Activated naive CD4-positive, alpha-beta T cell treated with Interleukin-2 at 50 U/mL for 16 hours (primary cell): ENCODE measurements at regions not wholly inside any gene's neighbourhood (a gene's known extent, or its start where the extent isn't known, plus 50 kb on each side); places are given as distances from the start of the nearest gene placed in this dataset.

Source experiments
- DNase-seq: peaks from one replicate; pipeline ENCODE4 v3.0.0-alpha.2; 2020

DNA sequence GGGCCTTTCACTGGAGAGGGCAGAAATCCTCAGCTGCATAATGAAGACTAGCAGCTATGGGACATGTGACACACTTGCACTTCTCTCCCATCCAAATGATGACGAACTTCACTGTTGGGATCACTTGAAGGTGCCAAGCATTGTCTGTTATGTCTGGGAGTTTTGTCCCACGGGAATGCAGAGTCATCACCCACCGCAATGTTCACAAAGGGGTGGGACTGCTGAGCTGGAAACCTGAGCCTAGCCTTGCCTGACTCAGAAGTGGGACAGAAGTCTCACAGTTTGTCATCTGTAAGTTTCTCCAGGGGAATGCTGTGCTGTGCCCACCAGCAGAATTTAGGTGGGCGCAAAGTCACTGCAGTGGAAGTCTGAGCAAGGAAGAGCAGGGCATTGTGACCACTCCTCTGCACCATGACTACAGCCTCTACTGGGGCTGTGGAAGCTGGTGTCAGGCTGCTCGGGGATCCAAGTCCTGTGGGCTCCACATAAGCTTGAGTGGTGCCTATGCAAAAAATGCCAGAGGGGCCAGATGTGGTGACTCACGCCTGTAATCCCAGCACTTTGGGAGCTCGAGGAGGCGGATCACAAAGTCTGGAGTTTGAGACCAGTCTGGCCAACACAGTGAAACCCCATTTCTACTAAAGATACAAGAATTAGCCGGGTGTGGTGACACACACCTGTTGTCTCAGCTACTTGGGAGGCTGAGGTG lies 472.0 kb upstream of the CNTNAP2 start:
- DNase-seq: no peak

DNA sequence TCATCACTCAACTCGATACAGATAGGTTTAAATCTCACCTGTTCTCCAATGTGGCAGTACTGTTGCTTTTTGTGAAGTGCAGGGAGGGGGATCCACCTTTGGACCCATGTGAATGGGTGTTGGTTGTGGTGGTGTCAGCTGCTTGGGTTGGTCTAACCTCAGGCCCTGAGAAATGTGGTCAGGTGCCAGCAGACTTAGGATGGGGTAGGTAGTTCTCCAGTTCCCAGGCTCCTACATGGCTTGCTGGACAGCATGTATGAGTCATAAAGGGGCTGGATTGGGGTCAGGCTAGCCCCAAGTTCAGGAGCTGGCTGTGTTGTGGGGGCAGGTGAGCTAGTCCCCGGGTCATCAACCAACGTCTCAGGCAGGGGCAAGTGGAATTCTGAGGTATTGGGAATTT lies 472.6 kb upstream of the CNTNAP2 start:
- DNase-seq: no peak

DNA sequence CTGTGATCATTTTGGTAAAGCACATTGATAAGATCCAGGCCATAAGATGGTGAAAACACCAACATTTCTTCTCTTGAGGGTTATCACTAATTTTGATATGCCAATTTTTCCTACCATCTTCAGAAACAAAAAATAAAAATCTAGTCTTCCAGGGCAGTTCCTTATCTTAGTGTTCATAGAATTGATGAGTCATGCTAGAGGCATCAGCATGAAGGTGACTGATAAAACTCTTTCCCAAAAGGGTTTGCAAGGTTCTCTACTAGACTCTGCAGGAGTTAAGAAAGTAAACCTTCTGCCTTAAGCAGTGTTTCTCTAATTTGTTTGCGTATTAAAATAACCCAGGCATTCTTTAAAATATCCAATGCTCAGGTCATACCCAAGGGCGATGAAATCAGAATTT lies 483.1 kb upstream of the CNTNAP2 start:
- no peak for DNase-seq

DNA sequence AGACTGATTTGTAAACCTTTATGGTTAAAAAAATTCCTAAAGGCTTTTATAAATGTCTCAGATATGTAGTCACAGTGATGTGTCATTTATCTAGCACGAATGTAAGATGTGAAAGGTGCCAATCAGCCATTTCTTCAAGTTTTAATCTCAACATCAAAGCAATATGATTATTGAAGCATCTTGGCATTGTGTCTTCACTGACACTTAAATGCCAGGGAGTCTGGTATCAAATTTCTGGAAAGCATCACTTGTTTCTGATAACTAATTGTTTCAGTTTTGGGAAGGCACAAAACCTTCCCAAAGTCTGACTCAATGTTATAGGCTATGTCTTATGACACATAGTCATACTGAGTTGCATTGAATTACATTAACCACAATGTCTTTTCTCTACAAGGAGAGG lies 492.0 kb upstream of the CNTNAP2 start:
- DNase-seq: no peak

DNA sequence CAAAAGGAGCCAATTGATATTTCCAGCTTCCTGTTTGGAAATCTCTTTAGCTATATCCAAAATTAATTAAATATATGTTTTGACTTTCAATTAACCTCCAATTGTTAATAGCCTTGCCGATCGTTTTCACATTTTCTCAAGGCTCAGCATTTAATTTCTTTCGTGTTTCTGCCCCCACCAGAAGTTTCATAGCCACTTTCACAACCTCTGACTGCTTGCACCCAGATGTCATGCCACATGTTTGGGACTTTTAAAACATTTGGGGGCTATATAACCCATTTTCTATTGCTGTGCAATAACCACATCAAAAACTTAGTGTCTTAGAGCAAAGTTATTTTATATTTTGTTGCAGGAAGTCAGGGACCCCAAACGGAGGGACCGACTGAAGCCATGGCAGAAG lies 510.6 kb upstream of the CNTNAP2 start:
- DNase-seq: no peak

DNA sequence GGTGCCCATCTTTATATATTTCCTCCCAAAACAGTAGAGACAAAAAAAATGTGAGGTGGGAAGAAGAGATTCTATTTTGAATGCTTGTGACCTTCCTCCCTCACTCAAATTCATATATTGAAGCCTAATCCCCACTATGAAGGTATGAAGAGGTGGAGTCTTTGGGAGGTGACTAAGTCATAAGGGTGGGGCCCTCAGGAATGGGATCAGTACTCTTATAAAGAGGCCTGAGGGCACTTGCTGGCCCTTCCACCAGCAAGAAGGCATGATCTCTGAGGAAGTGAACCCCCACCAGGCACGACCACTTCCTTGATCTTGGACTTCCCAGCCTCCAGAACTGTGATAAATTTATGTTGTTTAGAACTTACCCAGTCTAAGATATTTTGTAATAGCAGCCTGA lies 517.2 kb upstream of the CNTNAP2 start:
- no peak for DNase-seq

DNA sequence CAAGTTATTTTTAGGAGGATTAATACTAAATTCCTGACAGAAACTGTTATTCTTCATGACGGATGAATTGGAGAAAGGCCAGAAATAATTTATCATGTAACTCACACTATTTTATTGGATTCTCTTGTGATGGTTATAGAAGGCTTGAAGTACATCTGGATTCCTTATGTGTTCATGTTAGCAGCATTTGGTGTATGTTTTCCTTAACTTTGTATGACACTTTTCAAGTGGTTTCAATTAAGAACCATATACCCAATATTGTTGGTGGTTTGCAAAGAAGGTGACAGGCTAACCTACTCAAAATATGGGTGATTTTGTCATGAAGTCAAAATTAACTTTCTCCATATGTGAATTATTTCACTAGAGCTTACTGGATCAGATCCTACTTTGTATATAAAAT lies 532.2 kb upstream of the CNTNAP2 start:
- DNase-seq: no peak

DNA sequence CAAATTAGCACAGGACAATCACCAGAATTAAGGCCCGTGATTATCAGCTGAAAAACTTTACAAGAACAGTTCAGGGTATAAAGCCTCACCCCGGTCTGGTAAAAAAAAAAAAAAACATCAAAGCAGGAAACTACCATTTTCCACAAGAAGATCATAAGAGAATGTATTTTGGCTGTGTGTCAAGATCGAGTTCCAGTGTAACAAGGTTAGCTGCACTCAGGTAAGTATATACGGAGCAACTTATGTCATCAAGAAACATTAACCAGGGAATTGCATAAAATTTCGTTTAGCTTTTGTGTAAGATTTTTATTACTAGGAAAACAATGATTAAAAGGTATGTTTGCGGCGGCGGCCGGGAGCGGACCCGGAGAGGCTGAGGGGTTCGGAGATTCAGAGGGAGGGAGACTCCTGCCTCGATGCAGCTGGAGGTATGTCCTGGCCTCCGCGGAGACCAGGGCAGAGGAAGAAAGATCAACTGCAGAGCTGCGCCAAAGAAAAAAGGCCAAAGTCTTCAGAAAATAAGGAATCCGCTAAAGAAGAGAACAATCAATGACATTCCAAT lies 533.8 kb upstream of the CNTNAP2 start:
- no peak for DNase-seq

DNA sequence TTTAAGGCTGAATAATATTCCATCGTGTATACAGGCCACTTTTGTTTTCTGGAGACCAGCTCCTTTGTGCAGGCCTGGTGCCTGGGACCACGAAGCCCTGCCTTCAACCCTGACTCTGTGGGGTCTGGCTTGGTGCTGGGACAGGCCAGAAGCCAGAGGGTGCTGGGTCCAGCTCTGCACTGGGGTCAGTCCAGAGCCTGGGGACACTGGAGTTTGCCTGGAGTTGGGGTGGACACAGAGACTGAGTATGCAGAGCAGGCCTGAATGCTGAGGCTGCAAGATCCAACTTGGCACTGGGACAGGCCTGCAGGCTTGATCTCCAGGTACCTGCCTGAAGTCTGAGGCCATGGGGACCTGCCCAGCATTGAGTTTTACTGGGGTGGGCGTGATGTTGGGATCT lies 558.8 kb upstream of the CNTNAP2 start:
- no peak for DNase-seq

DNA sequence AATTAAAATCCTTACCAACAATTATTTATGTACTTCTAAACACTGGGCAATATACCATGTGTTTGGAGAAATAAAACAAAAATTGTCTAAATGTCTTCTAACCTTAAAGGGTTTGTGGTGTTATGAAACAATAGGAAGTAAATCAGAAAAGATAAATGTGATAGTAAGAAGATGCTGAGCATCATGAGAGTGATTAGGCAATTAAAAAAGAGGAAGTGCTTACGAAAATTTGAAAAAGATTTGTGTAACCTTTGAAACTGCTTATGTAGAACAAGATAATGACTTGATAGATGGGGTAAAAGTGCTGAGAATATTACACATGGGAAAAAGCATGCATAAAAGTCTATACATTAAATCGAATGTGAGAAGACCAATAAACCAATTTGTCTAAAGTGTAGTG lies 573.4 kb upstream of the CNTNAP2 start:
- DNase-seq: no peak

DNA sequence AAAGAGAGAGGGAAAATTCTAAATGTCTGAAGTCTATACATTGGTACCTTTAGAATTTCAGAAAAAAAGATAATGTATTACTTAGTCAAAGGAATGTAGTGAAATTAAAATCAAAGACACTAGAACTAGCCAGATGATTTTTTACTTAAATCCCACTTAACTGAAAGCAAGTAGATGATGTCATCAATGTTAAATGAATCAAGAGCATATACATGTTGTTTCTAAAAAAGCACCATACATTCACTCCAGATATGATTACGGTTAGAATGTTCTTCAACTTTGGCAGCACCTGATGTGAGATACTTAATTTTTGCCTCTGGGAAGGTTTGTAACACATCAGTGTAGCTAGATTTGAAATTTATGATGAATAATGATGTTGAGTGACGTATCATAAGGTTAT lies 576.7 kb upstream of the CNTNAP2 start:
- no peak for DNase-seq

DNA sequence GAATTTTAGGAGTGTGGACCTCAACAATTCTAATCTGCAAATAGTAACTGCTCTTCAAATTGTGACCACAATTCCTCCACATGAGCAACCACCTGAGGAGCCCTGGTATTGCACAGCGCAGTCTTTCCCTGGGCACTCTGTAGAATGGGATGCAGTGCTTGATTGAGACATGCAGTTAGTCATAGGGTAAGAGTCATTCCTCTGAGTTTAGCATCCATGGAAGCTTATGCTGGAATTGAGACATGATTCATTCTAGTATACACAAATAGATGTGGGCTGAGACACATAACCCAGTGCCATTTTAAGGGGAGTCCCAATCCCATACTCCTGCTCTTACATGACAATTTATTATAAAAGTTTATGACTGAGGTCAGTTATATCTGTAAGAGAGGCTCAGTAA lies 582.3 kb upstream of the CNTNAP2 start:
- no peak for DNase-seq

DNA sequence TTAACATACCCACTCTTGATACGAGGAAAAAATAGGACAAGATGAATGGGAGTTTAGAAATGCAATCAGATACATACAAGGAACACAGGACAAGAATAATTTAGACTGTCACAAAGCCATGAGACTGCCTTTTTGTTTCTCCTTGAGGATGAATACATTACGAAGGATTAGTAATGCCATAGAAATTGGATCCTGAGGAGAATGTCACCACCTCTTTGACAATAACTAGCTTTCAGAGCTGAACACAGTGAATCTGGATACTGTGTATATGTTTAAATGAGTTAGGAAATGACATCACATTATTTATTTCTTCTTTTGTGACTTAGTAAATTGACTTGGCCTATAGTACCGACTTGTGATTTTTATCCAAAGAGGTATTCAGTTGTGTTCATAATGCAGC lies 596.3 kb upstream of the CNTNAP2 start:
- DNase-seq: no peak

DNA sequence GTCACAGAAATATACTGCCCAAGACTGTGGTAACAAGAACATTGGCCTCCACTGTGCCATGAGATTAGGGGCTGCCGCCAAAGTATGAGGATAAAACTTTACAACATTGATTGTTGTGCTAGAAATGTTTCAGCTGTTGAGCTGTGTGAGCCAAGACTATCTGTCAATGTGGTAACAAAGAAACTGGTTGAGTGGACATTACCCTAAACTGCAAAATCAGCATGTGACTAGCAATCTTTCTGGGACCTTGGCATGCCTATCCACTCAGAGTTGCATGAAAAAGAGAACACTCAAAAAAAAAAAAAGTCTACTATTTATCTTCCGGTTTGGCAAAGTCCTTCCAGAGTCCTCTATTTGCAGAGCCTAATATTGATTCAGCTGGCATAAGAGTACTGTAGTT lies 605.6 kb upstream of the CNTNAP2 start:
- no peak for DNase-seq

DNA sequence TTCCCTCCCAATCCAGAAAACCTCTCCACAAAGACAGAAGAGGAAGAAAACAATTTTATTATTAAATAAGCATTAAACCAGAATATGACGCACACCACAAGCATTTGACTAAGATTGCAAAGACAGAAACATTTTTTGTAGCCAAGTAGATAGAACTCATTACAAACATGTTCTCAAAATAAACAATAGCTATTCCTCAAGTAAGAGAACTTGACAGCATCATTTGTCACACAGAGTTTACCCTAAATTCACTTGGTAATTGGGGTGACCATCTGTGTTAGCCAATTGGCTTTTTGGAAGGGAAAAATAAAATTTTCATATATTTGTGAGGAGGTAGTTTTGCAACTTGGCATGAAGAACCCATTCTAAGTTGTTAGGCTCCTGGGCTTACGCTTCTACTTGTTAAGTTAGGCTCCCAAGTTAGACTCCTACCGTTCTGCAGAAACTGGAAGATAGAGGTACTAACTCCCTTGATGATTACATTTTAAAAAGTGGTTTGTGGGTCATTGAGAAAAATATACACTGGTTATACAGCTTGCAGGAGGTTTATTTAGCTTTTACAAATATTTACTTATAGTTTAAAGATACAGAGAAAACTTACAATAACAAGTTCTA lies 618.6 kb upstream of the CNTNAP2 start:
- no peak for DNase-seq

DNA sequence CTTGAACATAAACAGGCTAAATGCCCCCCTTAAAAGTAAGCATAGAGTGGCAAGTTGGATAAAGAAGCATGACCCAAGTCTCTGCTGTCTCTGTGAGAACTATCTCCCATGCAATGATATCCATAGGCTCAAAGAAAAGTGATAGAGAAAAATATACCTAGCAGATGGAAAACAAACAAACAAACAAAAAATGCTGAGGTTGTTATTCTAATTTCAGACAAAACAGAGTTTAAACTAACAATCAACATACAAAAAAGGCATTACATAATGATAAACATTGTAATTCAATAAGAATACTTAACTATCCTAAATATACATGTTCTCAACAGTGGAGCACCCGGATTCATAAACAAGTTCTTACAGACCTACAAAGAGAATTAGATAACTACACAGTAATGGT lies 626.2 kb upstream of the CNTNAP2 start:
- no peak for DNase-seq

DNA sequence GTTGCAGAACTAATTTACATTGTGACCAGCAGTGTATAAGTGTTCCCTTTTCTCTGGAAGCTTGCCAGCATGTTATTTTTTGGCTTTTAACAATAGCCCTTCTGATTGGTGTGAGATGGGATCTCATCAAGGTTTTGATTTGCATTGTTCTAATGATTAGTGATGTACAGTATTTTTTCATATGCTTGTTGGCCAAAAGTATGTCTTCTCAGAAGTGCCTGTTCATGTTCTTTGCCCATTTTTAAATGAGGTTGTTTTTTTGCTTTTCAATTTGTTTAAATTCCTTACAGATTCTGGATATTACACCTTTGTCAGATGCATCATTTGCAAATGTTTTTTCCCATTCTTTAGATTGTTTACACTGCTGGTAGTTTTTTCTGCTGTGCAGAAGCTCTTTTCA lies 627.0 kb upstream of the CNTNAP2 start:
- no peak for DNase-seq

DNA sequence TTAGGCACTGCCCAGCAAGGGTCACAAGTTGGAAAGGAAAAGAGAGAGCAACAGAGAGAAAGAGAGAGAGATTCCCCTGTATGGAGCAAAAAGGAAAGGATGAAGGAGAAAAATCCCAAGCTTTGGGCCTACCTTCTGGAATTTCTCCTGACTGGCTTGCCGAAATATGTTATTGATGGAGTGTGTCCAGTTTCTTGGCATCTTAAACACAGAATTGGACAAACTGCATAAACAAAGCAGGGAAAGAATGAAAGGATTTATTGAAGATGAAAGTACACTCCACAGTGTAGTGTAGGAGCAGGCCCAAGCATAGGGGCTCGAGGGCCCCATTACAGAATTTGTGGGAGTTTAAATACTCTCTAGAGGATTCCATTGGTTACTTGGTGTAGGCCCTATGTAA lies 627.8 kb upstream of the CNTNAP2 start:
- no peak for DNase-seq

DNA sequence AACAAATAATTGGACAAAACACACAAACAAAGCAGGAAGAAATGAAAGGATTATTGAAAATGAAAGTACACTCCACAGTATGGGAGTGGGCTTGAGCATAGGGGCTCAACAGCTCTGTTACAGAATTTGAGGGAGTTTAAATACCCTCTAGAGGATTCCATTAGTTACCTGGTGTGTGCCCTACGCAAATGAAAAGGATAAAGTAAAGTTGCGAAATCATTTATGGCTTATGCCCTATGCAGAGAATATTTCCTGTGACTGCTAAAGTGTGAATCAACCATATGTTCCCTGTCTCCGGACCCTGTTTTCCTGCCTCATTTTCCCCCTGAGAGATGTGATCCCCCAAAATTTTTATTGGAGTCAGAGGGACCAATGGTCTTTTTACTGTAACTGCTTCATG lies 634.6 kb upstream of the CNTNAP2 start:
- DNase-seq: no peak

DNA sequence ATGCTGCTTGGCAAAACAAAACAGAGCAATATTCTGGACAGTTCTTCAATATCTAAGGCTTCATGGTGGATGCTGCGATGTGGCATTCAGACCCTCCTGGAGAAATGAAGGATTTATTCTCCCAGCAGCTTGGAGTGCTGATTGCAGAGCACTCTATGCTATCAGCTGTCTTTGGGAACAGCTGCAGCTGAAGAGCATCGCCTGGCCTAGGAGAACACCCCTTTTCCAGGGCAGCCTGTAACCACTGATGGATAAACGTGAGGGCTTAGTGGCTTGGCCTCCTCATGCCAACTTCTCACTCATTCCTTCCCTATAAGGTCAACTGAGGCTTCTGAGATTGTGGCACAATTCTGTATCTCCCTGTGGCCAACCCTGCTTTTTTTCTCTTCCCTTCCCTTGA lies 638.1 kb upstream of the CNTNAP2 start:
- DNase-seq: no peak

DNA sequence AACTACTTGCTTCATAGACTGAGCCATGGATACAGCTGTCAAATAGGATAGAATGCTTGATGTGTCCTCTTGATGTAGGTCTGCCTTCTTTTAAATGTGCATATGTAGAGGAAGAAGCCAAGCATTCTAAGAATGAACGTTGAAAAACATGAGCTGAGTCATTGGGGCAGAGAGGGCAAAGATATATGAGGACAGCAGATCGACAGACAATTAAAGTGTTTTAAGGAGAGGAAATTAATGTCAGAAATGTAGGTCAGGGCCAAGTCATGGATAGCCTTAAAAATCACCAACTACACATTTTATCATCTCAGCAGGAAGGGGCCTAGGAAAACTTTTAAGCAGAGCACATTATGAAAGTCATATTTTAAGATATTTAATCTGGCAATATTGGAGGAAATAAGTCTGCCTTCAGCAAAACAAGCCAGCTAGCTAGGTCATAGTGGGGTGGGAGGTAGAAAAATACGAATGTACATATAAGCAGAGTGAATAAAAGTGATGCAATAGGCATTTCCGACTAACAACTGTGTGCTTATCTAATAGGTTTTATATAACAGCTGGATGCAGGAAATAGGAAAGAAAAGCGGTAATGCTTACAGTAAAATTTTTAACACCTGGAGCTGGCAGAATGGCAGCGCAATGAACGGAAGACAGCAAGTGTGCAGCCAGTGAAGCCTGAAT lies 638.3 kb upstream of the TPK1 start:
- DNase-seq: no peak

DNA sequence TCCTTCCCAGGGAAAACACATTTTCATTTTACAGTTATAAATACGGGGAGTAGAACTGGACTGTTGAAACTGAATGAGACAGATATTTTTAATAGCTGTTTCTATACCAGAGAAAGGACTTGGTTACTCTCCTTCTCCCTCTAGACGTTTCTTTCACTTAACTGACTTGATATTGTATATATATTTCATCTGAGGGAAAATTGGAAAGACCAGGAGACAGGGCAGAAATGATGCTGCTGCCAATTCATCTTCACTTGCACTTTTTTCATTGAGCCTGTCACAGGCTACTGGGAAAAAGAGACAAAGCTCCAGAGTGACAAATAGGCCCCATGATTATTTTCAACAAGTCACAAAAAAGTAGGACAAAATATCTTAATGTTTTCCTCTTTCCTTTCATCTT lies 636.0 kb upstream of the TPK1 start:
- no peak for DNase-seq

DNA sequence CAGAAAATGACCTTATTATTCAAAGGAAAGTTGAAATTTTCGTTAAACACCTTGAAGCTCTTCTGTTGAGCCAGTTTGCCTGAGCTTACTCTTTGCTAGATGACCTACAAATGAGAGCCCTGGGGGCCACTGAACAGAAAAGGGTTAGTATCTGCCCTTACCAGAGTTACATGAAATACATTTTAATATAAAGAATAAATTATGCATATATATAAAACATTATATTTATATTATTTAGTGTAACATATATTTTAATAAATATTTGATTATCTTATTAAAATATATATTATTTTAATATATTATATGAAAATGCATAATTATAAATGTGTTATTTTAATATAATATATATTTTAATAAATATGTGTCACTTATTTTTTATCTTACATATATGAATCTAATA lies 628.4 kb upstream of the TPK1 start:
- DNase-seq: no peak

DNA sequence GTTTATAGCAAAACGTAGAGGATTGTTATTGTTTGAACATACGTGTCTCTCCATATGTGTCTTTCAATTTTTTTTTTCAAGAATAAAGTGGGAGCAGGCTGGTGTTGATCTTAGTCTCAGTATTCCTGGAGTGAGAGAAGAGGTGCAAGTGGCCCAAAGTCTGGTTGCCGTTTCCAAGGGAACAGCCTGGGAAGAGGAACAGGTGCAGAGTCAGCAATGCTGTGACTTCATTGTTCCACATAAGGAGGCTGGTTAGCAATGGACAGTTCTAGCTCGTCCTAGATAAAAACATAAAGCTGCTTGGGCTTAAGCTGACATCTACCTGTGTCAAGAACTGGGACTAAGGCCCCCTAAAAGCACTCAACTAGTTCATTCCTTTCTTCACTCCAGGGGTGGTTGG lies 626.6 kb upstream of the TPK1 start:
- no peak for DNase-seq
